HG02571 (cell line): ENCODE measurements at regions not wholly inside any gene's neighbourhood (a gene's known extent, or its start where the extent isn't known, plus 50 kb on each side); places are given as distances from the start of the nearest gene placed in this dataset.

Source experiments
- ATAC-seq: cut with Tn5 transposase; IDR thresholded peaks from one replicate; pipeline ENCODE4 v1.9.1; 2021; ENCODE audit warnings: mild to moderate bottlenecking, moderate library complexity; ENCODE audit not compliant: unreplicated experiment

- ATAC-seq, result no peak
Measured at GRCh38 chr4:119725011-119725410, 96.4 kb upstream of the PDE5A start.

- ATAC-seq, result no peak
Measured at GRCh38 chr4:119722670-119723069, 94.1 kb upstream of the PDE5A start.

- ATAC-seq, result no peak
Measured at GRCh38 chr4:119721878-119722277, 93.3 kb upstream of the PDE5A start.

GRCh38 chr4:119715490-119716445 lies 87.2 kb upstream of the PDE5A start:
- no peak for ATAC-seq

GRCh38 chr4:119709418-119709817 lies 80.8 kb upstream of the PDE5A start:
- ATAC-seq, result no peak

GRCh38 chr4:119707336-119707735 lies 78.7 kb upstream of the PDE5A start:
- no peak for ATAC-seq

- no peak for ATAC-seq
Measured at GRCh38 chr4:119706804-119707203, 78.2 kb upstream of the PDE5A start.

GRCh38 chr4:119697887-119698393 lies 69.3 kb upstream of the PDE5A start:
- peak; percentile 61 for ATAC-seq

GRCh38 chr4:119696963-119697362 lies 68.4 kb upstream of the PDE5A start:
- ATAC-seq, result no peak

- no peak for ATAC-seq
Measured at GRCh38 chr4:119695216-119695615, 66.6 kb upstream of the PDE5A start.

- ATAC-seq, result no peak
Measured at GRCh38 chr4:119693126-119693525, 64.5 kb upstream of the PDE5A start.

- no peak for ATAC-seq
Measured at GRCh38 chr4:119692001-119692400, 63.4 kb upstream of the PDE5A start.

GRCh38 chr4:119690871-119691270 lies 62.3 kb upstream of the PDE5A start:
- no peak for ATAC-seq

- no peak for ATAC-seq
Measured at GRCh38 chr4:119688446-119688845, 59.8 kb upstream of the PDE5A start.

- no peak for ATAC-seq
Measured at GRCh38 chr4:119684463-119684862, 55.9 kb upstream of the PDE5A start.

GRCh38 chr4:119683518-119683917 lies 54.9 kb upstream of the PDE5A start:
- ATAC-seq, result no peak

- no peak for ATAC-seq
Measured at GRCh38 chr4:119682099-119682498, 53.5 kb upstream of the PDE5A start.

- no peak for ATAC-seq
Measured at GRCh38 chr4:119679251-119679650, 50.6 kb upstream of the PDE5A start.

GRCh38 chr4:119678761-119679160 lies 50.2 kb upstream of the PDE5A start:
- no peak for ATAC-seq
